ENCODE measurements at regions not wholly inside any gene's neighbourhood (a gene's known extent, or its start where the extent isn't known, plus 50 kb on each side); places are given as distances from the start of the nearest gene placed in this dataset.

DNA sequence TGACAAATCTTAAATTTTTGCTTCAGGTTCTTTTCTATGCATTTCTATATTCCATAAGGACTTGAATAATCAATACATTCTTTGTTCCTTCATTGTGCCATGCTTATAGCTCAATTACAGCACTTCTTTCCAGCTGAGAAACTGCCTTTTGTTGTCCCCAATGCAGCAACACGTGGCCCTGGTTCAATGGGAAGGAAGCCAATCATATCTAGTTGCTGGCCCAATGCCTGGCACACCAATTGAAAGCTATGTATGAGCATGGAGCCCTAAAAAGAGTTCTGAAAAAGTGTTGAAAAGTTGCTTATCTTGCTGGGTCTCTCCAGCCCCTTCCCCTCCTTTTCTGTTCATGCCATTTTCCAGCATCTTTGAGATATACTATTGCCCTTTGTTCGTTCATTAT is 448.0 kb upstream of the FAT3 start:
- Histone ChIP-seq H3K4me2 (ENCODE audit: low read depth, low read length) (no peak overlapping the region), H4K5ac (ENCODE audit: low read depth, low read length) (no peak overlapping the region), H3K27me3 (ENCODE audit: control insufficient read depth, insufficient read depth, low read length) (no peaks in the 10 kb centered on the region), H2BK20ac (ENCODE audit: low read depth, low read length) (no peak overlapping the region), H3K9me3 (ENCODE audit: control insufficient read depth, insufficient read depth, low read length) (peaks cover 15% of the 10 kb centered on the region), H2AK9ac (replicated peaks; ENCODE audit: low read depth, low read length, poor library complexity) (no peak overlapping the region), H3K23ac (ENCODE audit: low read depth, low read length) (no peak overlapping the region), H3K4me3 (ENCODE audit: insufficient read depth, low read depth, low read length) (no peak overlapping the region), H3K14ac (replicated peaks; ENCODE audit: low read depth, low read length) (no peak overlapping the region), H3K18ac (ENCODE audit: low read depth, low read length) (no peak overlapping the region), H3K9ac (ENCODE audit: low read depth, low read length) (no peak overlapping the region), H4K8ac (ENCODE audit: low read depth in 2 of 2, low read length in 2 of 2) (no peak overlapping the region), H4K91ac (ENCODE audit: insufficient read depth, low read depth, low read length) (no peak overlapping the region), H3K4me1 (ENCODE audit: control insufficient read depth, insufficient read depth, low read length) (no peaks in the 10 kb centered on the region), H2AK5ac (ENCODE audit: low read depth, low read length) (no peak overlapping the region), H3K79me1 (ENCODE audit: low read depth in 1 of 2, low read length in 2 of 2) (no peaks in the 10 kb centered on the region), H3K56ac (ENCODE audit: extremely low read depth, insufficient read depth, low read length) (no peak overlapping the region), H3K4ac (ENCODE audit: low read depth, low read length) (no peak overlapping the region), H4K20me1 (ENCODE audit: insufficient read depth, low read length) (no peaks in the 10 kb centered on the region), H3K36me3 (ENCODE audit: control insufficient read depth, insufficient read depth, low read length) (no peaks in the 10 kb centered on the region), H2BK15ac (ENCODE audit: low read depth, low read length) (no peak overlapping the region), H2BK5ac (ENCODE audit: low read depth, low read length, poor library complexity, severe bottlenecking) (no peak overlapping the region), H3K27ac (ENCODE audit: insufficient read depth, low read length) (no peak overlapping the region), H2AFZ (replicated peaks; ENCODE audit: low read length, poor library complexity) (no peak overlapping the region), H2BK120ac (ENCODE audit: low read depth, low read length) (no peak overlapping the region), H3K9me1 (ENCODE audit: insufficient read depth, low read length) (no peaks in the 10 kb centered on the region)
- ATAC-seq (ENCODE audit: low read depth), result no peak
- 0% methylated on average over 1 of the region's 2 CpGs; no CpG with 5 or more reads in 1 of the 2 experiments for whole genome bisulfite sequencing, 2 experiments (ENCODE audit: extremely low coverage in 2 of 2, insufficient read length in 1 of 2)
- no TSS peak for BruUV-seq (replicated peaks)
- intact Hi-C loops (cut with micrococcal nuclease), result no loop called here
- no peak for DNase-seq
- ChIA-PET POLR2A (ENCODE audit: unreplicated experiment) (no interaction called here), CTCF (no interaction called here)
- dilution Hi-C loops (cut with HindIII; ENCODE audit: low sequenced_read_pairs, unreplicated experiment), result no loop called here
- no peak for TF ChIP-seq MAZ (IDR thresholded peaks at IDR 0.05; ENCODE audit: borderline replicate concordance, low read depth, low read length)
- TF ChIP-seq CEBPB (IDR thresholded peaks at IDR 0.05; ENCODE audit: low read depth, low read length), result no peak
- TF ChIP-seq CTCF (conservative IDR thresholded peaks at IDR 0.05; ENCODE audit: low read depth, low read length), result no peak
- no peak for TF ChIP-seq FOS (IDR thresholded peaks at IDR 0.05; ENCODE audit: low read depth, low read length)
- no peak for TF ChIP-seq USF2 (IDR thresholded peaks at IDR 0.05; ENCODE audit: low read depth, low read length)
- in situ Hi-C loops (cut with MboI; ENCODE audit: low sequenced_read_pairs), result no loop called here

All from IMR-90 (cell line).